NCI-H128 (cell line): ENCODE measurements at regions not wholly inside any gene's neighbourhood (a gene's known extent, or its start where the extent isn't known, plus 50 kb on each side); places are given as distances from the start of the nearest gene placed in this dataset.

Experiments
- DNase-seq: peaks from one replicate; lab custom pipeline; 2025; ENCODE audit not compliant: unreplicated experiment; lab: John Stamatoyannopoulos, UW

- no peak for DNase-seq
Measured at GRCh38 chr2:166568409-166568808, 74.4 kb upstream of the SCN7A start.

- DNase-seq = no peak
Measured at GRCh38 chr2:166565501-166565900, 71.5 kb upstream of the SCN7A start.

- no peak for DNase-seq
Measured at GRCh38 chr2:166563894-166564293, 69.8 kb upstream of the SCN7A start.

- DNase-seq = no peak
Measured at GRCh38 chr2:166560022-166560421, 66.0 kb upstream of the SCN7A start.

- DNase-seq = no peak
Measured at GRCh38 chr2:166550923-166551322, 56.9 kb upstream of the SCN7A start.

- DNase-seq = no peak
Measured at GRCh38 chr2:166545473-166545872, 51.4 kb upstream of the SCN7A start.
